HAP-1 (cell line): ENCODE measurements at regions not wholly inside any gene's neighbourhood (a gene's known extent, or its start where the extent isn't known, plus 50 kb on each side); places are given as distances from the start of the nearest gene placed in this dataset.

Experiments
- DNase-seq, 2 experiments: peaks; one replicate each; pipeline ENCODE4 v3.0.0-alpha.2; 2016 to 2020; ENCODE audit warnings: low spot score in 2 of 2
- H3K27me3 ChIP-seq: fragments of 250-450 bp; sonication (Bioruptor Pico); 2 replicates; pipeline ENCODE4 v1.5.1; 2020; ENCODE audit warnings: low read depth, mild to moderate bottlenecking, moderate library complexity
- H3K36me3 ChIP-seq: fragments of 250-450 bp; sonication (Bioruptor Pico); replicated peaks from 2 replicates; pipeline ENCODE4 v1.5.1; 2020; ENCODE audit warnings: mild to moderate bottlenecking
- H3K4me1 ChIP-seq: fragments of 250-450 bp; sonication (Bioruptor Pico); 2 replicates; pipeline ENCODE4 v1.5.1; 2020; ENCODE audit warnings: mild to moderate bottlenecking
- H3K4me3 ChIP-seq: fragments of 250-450 bp; sonication (Bioruptor Pico); 2 replicates; pipeline ENCODE4 v1.5.1; 2020; ENCODE audit warnings: mild to moderate bottlenecking, moderate library complexity
- H3K9me3 ChIP-seq: fragments of 250-450 bp; sonication (Bioruptor Pico); 2 replicates; pipeline ENCODE4 v1.5.1; 2020; ENCODE audit warnings: mild to moderate bottlenecking, moderate library complexity
- in situ Hi-C: fragments of 300-500 bp; cut with MboI; formaldehyde crosslinking; loops from 3 replicates; pipeline ENCODE4 v1.14.3; 2020; ENCODE audit warnings: low sequenced_read_pairs, inconsistent platforms, mixed read lengths

DNA sequence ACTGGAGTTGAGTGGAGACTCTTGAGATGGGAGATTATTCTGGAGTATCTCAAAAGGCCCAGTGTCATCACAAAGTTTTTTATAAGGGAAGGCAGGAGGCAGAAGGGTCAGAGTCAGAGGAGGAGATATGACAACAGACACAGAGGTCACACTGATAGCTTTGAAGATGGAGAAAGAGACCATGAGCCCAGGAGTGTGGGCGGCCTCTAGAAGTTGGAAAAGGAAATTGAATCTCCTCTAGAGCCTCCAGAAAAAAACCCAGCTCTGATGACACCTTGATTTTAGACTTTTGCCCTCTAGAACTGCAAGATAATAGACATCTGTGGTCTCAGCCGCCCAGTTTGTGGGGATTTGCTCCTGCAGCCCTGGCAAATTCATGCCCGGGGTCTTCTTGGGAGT is 64.8 kb upstream of the SPTLC1 start:
- Histone ChIP-seq H3K36me3 (no peaks in the 10 kb centered on the region), H3K4me1 (no peaks in the 10 kb centered on the region), H3K9me3 (no peaks in the 10 kb centered on the region; the same call in 1 of the 2 replicates), H3K4me3 (no peak overlapping the region), H3K27me3 (no peaks in the 10 kb centered on the region)
- DNase-seq: no peak
- in situ Hi-C loops: no loop called here

DNA sequence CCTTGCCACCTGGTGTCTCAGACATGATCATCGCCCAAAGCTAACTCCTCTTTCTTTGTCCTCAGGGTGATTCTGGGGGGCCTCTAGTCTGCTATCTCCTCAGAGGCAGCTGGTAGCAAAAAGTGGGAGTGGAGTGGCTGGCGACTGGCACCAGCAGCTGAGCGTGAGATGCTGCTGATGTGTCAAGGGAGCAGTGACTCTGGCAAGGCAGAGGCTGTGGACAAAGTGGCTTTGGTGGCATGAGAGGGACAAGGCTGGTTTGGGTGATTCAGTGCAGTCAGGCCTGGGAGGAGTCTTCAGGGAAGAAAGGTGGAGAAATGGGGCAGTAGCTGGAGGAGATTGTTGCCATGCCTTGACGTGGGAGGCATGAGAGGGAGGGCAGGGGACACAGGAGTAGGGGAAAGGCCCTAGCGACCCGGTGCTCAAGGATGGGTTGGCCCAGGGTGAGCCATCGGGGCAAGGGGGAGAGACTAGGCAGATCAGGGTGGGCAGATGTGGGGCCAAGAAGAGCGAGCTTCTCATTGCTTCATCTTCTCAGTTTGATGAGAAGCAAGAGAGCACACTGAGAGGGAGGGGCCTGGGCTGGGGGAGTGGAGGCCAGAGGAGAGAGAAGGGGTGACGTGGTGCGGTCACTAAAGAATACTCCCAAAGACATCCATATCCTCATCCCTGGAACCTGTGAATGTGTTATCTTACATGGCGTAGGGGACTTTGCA is 64.2 kb upstream of the SPTLC1 start:
- Histone ChIP-seq H3K4me1 (no peaks in the 10 kb centered on the region), H3K9me3 (no peaks in the 10 kb centered on the region; the same call in 1 of the 2 replicates), H3K27me3 (no peaks in the 10 kb centered on the region), H3K36me3 (no peaks in the 10 kb centered on the region), H3K4me3 (no peak overlapping the region)
- in situ Hi-C loops: no loop called here
- DNase-seq: no peak

DNA sequence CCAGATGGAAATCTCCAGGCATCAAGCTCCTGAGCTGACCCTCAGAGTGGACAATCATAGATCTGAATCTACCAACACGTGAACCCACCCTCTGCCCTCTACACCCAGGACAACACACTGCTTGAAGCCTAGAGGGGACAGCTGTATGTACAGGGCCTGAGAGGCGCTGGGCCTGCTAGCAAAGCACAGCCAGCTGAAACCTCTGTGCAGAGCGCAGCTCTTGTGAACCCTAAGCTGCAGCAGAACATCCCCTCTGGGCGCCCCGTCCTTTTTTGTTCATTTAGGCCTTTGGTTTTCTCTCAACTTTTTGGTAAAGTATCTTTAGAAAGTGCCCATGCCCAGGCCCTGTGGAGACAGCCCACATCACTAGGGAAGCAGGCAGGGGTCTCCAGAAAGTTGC is 62.4 kb upstream of the SPTLC1 start:
- Histone ChIP-seq H3K4me1 (no peaks in the 10 kb centered on the region), H3K36me3 (no peaks in the 10 kb centered on the region), H3K27me3 (no peaks in the 10 kb centered on the region), H3K4me3 (no peak overlapping the region), H3K9me3 (peaks cover 5% of the 10 kb centered on the region; the same call in 1 of the 2 replicates)
- no peak for DNase-seq
- in situ Hi-C loops: no loop called here

DNA sequence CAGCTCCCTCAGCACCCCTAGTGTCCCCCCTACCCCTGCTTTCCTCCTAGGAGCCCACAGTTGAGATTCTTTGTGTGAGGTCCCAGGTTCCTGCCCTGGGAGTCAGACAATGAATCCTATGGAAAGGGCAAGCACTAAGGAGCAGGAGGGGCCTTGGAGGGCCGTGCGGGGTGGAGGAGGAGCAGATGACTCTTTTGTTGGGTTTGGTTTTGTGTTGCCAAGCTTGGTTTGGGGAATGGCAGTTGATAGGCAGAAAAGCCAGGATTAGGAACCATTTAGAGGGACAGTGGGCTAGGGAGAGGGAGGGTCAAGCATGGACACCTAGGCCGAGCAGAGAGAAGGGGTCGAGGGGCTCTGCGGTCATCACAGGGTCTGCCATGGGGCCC is 61.6 kb upstream of the SPTLC1 start:
- no peak overlapping the region for H3K4me3 ChIP-seq
- in situ Hi-C loops: no loop called here
- no peaks in the 10 kb centered on the region for H3K4me1 ChIP-seq
- DNase-seq: no peak
- peaks cover 5% of the 10 kb centered on the region; the same call in 1 of the 2 replicates for H3K9me3 ChIP-seq
- no peaks in the 10 kb centered on the region for H3K27me3 ChIP-seq
- H3K36me3 ChIP-seq: no peaks in the 10 kb centered on the region

DNA sequence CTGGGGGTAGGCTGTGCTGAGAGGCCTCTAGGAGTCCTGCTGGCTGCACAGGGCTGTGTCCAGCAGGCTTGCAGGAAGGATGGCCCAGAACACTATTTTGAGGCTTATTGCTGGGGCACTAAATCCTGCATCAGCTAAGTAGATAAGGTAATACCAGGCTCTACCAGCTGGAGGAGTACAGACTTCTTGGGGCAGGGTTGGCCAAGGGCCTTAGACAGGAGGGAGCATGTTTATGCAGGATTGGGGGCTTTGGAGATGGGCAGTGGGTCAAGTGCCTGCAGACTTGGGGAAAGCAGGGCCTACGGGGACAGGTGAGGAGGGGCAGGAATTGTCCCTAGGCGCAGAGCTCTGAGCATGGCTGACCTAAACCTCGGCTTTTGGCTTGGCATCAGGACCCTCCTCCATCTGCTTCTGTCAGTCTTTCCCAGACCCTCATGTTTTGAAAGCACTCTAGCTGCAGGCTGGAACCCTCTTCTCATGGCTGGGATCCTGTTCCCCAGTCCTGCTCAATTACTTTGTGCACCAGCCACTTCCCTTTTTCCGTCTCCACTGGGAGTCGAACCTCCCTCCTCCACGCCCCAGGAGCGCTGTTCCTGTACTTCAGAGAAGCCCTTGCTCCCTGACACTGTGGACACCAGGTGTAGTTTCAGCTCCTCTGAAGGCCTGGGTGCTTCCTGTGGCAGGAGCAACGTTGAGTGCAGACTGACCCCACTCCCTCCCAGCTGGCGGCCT is 61.0 kb upstream of the SPTLC1 start:
- DNase-seq: no peak
- no peak overlapping the region for H3K4me3 ChIP-seq
- in situ Hi-C loops: no loop called here

DNA sequence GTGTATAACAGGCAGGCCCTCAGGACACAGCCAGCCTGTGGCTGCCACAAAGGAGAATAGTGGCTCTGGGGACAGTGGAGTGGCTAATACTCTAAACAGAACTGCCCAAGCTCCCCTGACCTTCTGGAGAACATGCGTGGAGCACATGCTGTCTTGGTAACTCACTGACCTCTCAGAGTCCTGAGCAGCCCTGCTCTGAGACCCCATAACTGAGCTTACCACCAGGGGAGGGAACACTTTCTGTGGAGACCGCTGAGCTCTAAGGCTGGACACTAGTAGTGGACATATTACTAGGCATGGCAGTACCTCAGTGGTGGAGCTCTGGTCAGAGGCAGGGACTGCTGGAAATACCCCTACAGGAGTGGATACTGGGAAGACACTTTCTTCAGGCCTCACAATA is 60.2 kb upstream of the SPTLC1 start:
- in situ Hi-C loops: no loop called here

More for the DNA sequence above, 61.0 kb upstream of the SPTLC1 start:
- no peaks in the 10 kb centered on the region for H3K27me3 ChIP-seq
- no peaks in the 10 kb centered on the region for H3K36me3 ChIP-seq
- H3K9me3 ChIP-seq: peaks cover 5% of the 10 kb centered on the region; the same call in 1 of the 2 replicates
- H3K4me1 ChIP-seq: no peaks in the 10 kb centered on the region

DNA sequence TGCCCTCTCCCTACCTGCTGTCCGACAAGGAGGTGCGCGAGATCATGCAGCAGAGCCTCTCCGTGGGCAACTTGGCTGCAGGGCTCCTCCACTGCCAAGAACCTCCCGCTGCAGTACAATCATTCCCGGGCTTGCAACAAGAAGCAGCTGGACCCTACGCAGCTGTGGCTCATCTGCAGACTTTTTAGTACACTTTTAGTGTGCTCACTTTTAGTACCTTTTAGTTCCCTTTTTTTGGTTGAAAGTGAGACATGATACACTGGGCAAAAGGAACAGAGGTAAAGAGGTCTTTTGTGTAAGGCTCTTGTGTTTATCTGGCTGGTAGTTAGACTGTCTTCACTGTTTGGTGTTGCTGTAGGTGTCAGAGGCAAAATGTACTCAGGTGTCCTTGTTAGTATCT is 58.1 kb upstream of the SPTLC1 start:
- DNase-seq: no peak
- Histone ChIP-seq H3K36me3 (no peaks in the 10 kb centered on the region), H3K4me1 (no peaks in the 10 kb centered on the region; the same call in 1 of the 2 replicates), H3K9me3 (0 out of 2 replicates have a peak, but pooled peaks cover 5% of the 10 kb centered on the region), H3K4me3 (no peak overlapping the region), H3K27me3 (no peaks in the 10 kb centered on the region)
- in situ Hi-C loops: no loop called here

More for the DNA sequence above, 60.2 kb upstream of the SPTLC1 start:
- no peaks in the 10 kb centered on the region for H3K27me3 ChIP-seq
- no peaks in the 10 kb centered on the region; the same call in 1 of the 2 replicates for H3K4me1 ChIP-seq
- DNase-seq: no peak
- 0 out of 2 replicates have a peak, but pooled peaks cover 5% of the 10 kb centered on the region for H3K9me3 ChIP-seq
- no peaks in the 10 kb centered on the region for H3K36me3 ChIP-seq
- no peak overlapping the region for H3K4me3 ChIP-seq

DNA sequence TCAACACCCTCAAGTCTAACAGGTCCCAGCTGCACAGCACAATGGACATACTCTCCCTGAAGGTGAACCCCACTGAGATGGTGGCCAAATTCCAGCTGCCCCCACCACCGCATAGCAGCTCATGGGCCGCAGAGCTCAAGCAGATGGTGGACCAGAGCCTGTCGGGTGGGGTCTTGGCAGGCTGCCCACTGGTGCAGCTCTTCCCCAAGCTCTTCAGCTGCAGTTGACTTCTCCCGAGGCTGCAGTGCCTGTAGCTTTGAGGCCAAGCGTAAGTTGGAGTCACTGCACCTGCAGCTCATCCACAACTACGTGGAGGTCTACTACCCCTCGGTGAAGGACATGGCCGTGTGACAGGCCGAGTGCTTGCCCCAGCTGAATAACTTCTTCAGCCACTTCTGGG is 56.6 kb upstream of the SPTLC1 start:
- Histone ChIP-seq H3K4me1 (no peaks in the 10 kb centered on the region; the same call in 1 of the 2 replicates), H3K36me3 (no peaks in the 10 kb centered on the region), H3K4me3 (no peak overlapping the region), H3K27me3 (no peaks in the 10 kb centered on the region), H3K9me3 (0 out of 2 replicates have a peak, but pooled peaks cover 5% of the 10 kb centered on the region)
- in situ Hi-C loops: no loop called here
- DNase-seq: no peak

DNA sequence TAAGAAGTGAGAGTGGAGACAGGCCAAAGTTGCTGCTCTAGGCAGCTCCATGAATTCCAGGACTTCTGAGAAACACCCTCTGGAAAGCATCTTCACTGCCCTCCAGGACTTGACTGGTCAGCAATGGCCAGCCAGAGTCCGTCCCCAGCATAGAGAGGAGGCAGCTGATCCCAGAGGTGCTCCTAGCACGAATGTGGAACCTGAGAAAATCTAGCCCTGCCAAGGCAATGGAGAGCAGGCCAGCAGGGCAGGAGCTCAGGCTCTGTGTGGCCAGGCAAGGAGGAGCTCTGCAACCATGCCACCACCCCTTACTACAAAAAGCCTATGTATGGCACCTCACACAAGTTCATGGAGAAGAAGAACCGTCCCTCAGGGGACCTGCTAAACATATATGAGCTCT is 56.1 kb upstream of the SPTLC1 start:
- H3K27me3 ChIP-seq: no peaks in the 10 kb centered on the region
- no peaks in the 10 kb centered on the region for H3K36me3 ChIP-seq
- H3K4me1 ChIP-seq: no peaks in the 10 kb centered on the region; the same call in 1 of the 2 replicates
- in situ Hi-C loops: no loop called here
- DNase-seq: no peak
- H3K4me3 ChIP-seq: no peak overlapping the region
- H3K9me3 ChIP-seq: 0 out of 2 replicates have a peak, but pooled peaks cover 5% of the 10 kb centered on the region

DNA sequence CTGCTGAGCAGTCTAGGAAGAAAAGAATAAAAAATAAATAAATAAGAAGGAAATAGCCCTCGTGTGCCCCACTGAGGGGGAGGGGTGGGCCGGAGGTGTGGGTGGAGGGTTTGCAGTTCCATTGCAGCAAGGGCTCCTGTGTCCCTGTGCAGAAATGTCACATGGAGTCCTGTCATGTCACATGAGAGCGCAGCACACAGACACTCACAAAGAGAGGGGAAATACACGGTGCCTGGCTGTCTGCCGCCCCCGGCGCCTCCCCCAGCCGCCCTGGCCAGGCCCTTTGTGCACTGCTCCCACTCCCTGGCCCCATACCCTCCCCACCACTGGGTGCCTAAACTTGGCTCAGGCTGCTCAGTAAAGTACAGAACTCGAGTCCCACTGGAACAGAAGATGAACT is 55.6 kb upstream of the SPTLC1 start:
- in situ Hi-C loops: no loop called here
- no peaks in the 10 kb centered on the region for H3K27me3 ChIP-seq
- DNase-seq: no peak
- 0 out of 2 replicates have a peak, but pooled peaks cover 5% of the 10 kb centered on the region for H3K9me3 ChIP-seq
- H3K4me1 ChIP-seq: no peaks in the 10 kb centered on the region; the same call in 1 of the 2 replicates
- H3K36me3 ChIP-seq: no peaks in the 10 kb centered on the region
- H3K4me3 ChIP-seq: no peak overlapping the region

DNA sequence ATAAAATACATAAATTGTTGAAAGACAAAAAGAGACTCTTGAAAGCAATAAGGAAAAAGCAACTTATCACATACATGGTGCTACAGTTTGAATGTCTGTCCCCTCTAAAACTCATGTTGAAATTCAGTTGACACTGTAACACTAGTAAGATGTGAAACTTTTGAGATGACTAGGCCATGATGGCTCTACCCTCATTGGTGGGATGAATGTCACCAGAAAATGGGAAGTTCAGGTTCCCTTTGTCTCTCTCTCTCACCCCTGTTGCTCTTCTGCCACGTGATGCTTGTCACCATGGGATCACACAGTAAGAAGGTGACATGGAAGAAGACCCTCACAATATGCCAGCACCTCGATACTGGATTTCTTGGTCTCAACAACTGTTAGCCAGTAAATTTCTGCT is 50.3 kb upstream of the SPTLC1 start:
- H3K4me1 ChIP-seq: no peaks in the 10 kb centered on the region
- H3K27me3 ChIP-seq: no peaks in the 10 kb centered on the region
- DNase-seq: no peak
- no peaks in the 10 kb centered on the region for H3K36me3 ChIP-seq
- no peak overlapping the region for H3K4me3 ChIP-seq
- H3K9me3 ChIP-seq: no peaks in the 10 kb centered on the region
- in situ Hi-C loops: no loop called here
